PC-3 (cell line): ENCODE measurements at regions not wholly inside any gene's neighbourhood (a gene's known extent, or its start where the extent isn't known, plus 50 kb on each side); places are given as distances from the start of the nearest gene placed in this dataset.

Experiments
- ATAC-seq: fragments of 200-7000 bp; cut with Tn5 transposase; 2 replicates; pipeline ENCODE4 v1.9.1; 2020; ENCODE audit warnings: mild to moderate bottlenecking, moderate library complexity
- BruUV-seq: library from RNA; stranded (reverse); fragments of 400-500 nt; replicated peaks from 2 replicates; lab custom pipeline; 2021; lab: Mats Ljungman, UMichigan
- CTCF ChIA-PET: fragments of 300-600 bp; sonication (Branson Sonifier 250); formaldehyde crosslinking; loops from one replicate; lab custom pipeline; 2022; ENCODE audit warnings: antibody characterized with exemption; lab: Charles Lee
- POLR2A ChIA-PET: fragments of 300-600 bp; sonication (Branson Sonifier 250); formaldehyde crosslinking; loops from one replicate; lab custom pipeline; 2022; ENCODE audit warnings: antibody characterized with exemption; ENCODE audit not compliant: unreplicated experiment; lab: Charles Lee
- DNase-seq: peaks from one replicate; pipeline ENCODE4 v3.0.0-alpha.2; 2015
- H2AFZ ChIP-seq: fragments of 300-600 bp; sonication (generic); 2 replicates; pipeline ENCODE4 v1.6.0; 2016; ENCODE audit warnings: antibody characterized with exemption, low read length
- H3F3A ChIP-seq: fragments of 300-600 bp; sonication (generic); one replicate; pipeline ENCODE4 v1.6.0; 2017; ENCODE audit warnings: antibody characterized with exemption, low read length, control low read depth, mild to moderate bottlenecking; ENCODE audit not compliant: unreplicated experiment
- H3K27ac ChIP-seq: fragments of 300-600 bp; sonication (generic); 2 replicates; pipeline ENCODE4 v1.5.1; 2016; ENCODE audit warnings: mild to moderate bottlenecking, low read length
- H3K27me3 ChIP-seq: fragments of 300-600 bp; sonication (generic); 2 replicates; pipeline ENCODE4 v1.6.1; 2016; ENCODE audit warnings: low read length, mixed read lengths
- H3K36me3 ChIP-seq: fragments of 300-600 bp; sonication (generic); 2 replicates; pipeline ENCODE4 v1.6.1; 2016; ENCODE audit warnings: low read depth, mixed run types, low read length, mixed read lengths
- H3K4me1 ChIP-seq: fragments of 300-600 bp; sonication (generic); 2 replicates; pipeline ENCODE4 v1.5.1; 2016; ENCODE audit warnings: low read length; ENCODE audit not compliant: insufficient read depth
- H3K4me2 ChIP-seq: fragments of 300-600 bp; sonication (generic); 2 replicates; pipeline ENCODE4 v1.6.0; 2016; ENCODE audit warnings: low read length
- H3K4me3 ChIP-seq: fragments of 300-600 bp; sonication (generic); 2 replicates; pipeline ENCODE4 v1.5.1; 2016; ENCODE audit warnings: mild to moderate bottlenecking, low read length, mixed read lengths
- H3K79me2 ChIP-seq: fragments of 300-600 bp; sonication (generic); 2 replicates; pipeline ENCODE4 v1.6.1; 2017; ENCODE audit warnings: low read length, mixed read lengths
- H3K9ac ChIP-seq: fragments of 300-600 bp; sonication (generic); 2 replicates; pipeline ENCODE4 v1.6.0; 2016; ENCODE audit warnings: mild to moderate bottlenecking, low read length
- H3K9me2 ChIP-seq: fragments of 300-600 bp; sonication (generic); replicated peaks from 2 replicates; pipeline ENCODE4 v1.6.1; 2016; ENCODE audit warnings: mixed run types, low read length, mixed read lengths
- H3K9me3 ChIP-seq: fragments of 300-600 bp; sonication (generic); 2 replicates; pipeline ENCODE4 v1.6.1; 2016; ENCODE audit warnings: low read length, mixed read lengths
- H4K20me1 ChIP-seq: fragments of 300-600 bp; sonication (generic); 2 replicates; pipeline ENCODE4 v1.6.1; 2016; ENCODE audit warnings: low read length, mixed read lengths
- EZH2 ChIP-seq: fragments of 300-600 bp; sonication (generic); IDR thresholded peaks from one replicate; pipeline ENCODE4 v1.6.1; 2017; ENCODE audit warnings: antibody characterized with exemption, mild to moderate bottlenecking, low read length; ENCODE audit not compliant: unreplicated experiment
- EZH2phosphoT487 ChIP-seq: fragments of 300-600 bp; sonication (generic); IDR thresholded peaks from 2 replicates; pipeline ENCODE4 v1.6.1; 2018; ENCODE audit warnings: mild to moderate bottlenecking, antibody characterized with exemption, low read length, borderline replicate concordance
- intact Hi-C: fragments of 100-400 bp; cut with micrococcal nuclease; formaldehyde crosslinking; loops from 2 replicates; pipeline ENCODE4 v1.9.0; 2023
- TF ChIP-seq, protein P1 (sequence below): fragments of 300-600 bp; sonication (generic); conservative IDR thresholded peaks from 2 replicates; pipeline ENCODE4 v1.5.1; 2017; ENCODE audit warnings: antibody characterized with exemption, low read depth, mild to moderate bottlenecking, low read length

GRCh38 chr18:24735624-24736231 is 275.3 kb downstream of the HRH4 start:
- no peaks in the 10 kb centered on the region for H3K79me2 ChIP-seq
- no peak overlapping the region for H2AFZ ChIP-seq
- ATAC-seq (no peak), DNase-seq (no peak)
- peaks cover 65% of the 10 kb centered on the region for H3K27me3 ChIP-seq
- TF ChIP-seq EZH2phosphoT487 (no peak), EZH2 (no peak)
- TF ChIP-seq, protein P1, sequence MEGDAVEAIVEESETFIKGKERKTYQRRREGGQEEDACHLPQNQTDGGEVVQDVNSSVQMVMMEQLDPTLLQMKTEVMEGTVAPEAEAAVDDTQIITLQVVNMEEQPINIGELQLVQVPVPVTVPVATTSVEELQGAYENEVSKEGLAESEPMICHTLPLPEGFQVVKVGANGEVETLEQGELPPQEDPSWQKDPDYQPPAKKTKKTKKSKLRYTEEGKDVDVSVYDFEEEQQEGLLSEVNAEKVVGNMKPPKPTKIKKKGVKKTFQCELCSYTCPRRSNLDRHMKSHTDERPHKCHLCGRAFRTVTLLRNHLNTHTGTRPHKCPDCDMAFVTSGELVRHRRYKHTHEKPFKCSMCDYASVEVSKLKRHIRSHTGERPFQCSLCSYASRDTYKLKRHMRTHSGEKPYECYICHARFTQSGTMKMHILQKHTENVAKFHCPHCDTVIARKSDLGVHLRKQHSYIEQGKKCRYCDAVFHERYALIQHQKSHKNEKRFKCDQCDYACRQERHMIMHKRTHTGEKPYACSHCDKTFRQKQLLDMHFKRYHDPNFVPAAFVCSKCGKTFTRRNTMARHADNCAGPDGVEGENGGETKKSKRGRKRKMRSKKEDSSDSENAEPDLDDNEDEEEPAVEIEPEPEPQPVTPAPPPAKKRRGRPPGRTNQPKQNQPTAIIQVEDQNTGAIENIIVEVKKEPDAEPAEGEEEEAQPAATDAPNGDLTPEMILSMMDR: no peak
- H3K4me1 ChIP-seq: peaks cover 7% of the 10 kb centered on the region; the same call in 1 of the 2 replicates
- H3K9ac ChIP-seq: no peak overlapping the region
- H3K27ac ChIP-seq: no peak overlapping the region
- no TSS peak for BruUV-seq
- ChIA-PET POLR2A (no interaction called here), CTCF (no interaction called here)
- H3F3A ChIP-seq: no peaks in the 10 kb centered on the region
- no peak overlapping the region for H3K4me2 ChIP-seq
- H3K9me2 ChIP-seq: no peaks in the 10 kb centered on the region
- no peaks in the 10 kb centered on the region for H3K9me3 ChIP-seq
- H3K36me3 ChIP-seq: no peaks in the 10 kb centered on the region
- intact Hi-C loops: loop anchor here (2.0 kb wide), 2 partner anchors 135 to 193 kb away; no protein-coding TSS in a partner anchor
- H3K4me3 ChIP-seq: no peak overlapping the region
- no peaks in the 10 kb centered on the region for H4K20me1 ChIP-seq

- Histone ChIP-seq H4K20me1 (no peaks in the 10 kb centered on the region), H3F3A (no peaks in the 10 kb centered on the region), H3K4me1 (peaks cover 4% of the 10 kb centered on the region; the same call in 1 of the 2 replicates), H3K9me2 (no peaks in the 10 kb centered on the region), H3K9ac (no peak overlapping the region), H2AFZ (no peak overlapping the region), H3K36me3 (no peaks in the 10 kb centered on the region), H3K4me3 (no peak overlapping the region), H3K79me2 (no peaks in the 10 kb centered on the region), H3K27me3 (peaks cover 73% of the 10 kb centered on the region), H3K9me3 (no peaks in the 10 kb centered on the region), H3K27ac (no peak overlapping the region), H3K4me2 (no peak overlapping the region)
- no TSS peak for BruUV-seq
- POLR2A ChIA-PET: no interaction called here
- DNase-seq (no peak), ATAC-seq (no peak)
- CTCF ChIA-PET: no interaction called here
- TF ChIP-seq EZH2 (no peak), EZH2phosphoT487 (no peak)
- TF ChIP-seq, protein P1: no peak
- intact Hi-C loops: no loop called here
Observed at GRCh38 chr18:24736662-24737330, 276.4 kb downstream of the HRH4 start.

DNA sequence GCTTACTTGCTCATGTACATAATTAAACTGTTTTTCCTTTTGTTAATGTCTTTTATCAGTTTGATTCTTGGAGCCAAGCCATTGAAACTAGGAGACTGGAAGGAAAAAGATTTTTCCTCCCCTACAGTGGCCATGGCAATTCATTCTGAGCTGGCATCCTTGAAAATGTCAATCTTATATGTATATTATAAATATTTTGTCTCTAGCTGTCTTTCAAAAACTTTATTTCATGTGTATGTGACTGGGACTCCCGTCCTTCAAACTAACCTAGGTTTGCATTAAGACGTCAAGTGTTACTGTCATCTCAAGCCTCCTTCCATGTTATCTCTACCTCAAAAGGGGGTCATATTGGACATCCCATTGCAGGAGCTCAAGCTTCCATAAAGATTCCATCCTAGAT is 280.4 kb downstream of the HRH4 start:
- Histone ChIP-seq H3K4me1 (no peaks in the 10 kb centered on the region), H3K27ac (no peak overlapping the region), H3K9ac (no peak overlapping the region), H3K4me3 (no peak overlapping the region), H3K9me2 (no peaks in the 10 kb centered on the region), H4K20me1 (no peaks in the 10 kb centered on the region), H2AFZ (no peak overlapping the region), H3K36me3 (no peaks in the 10 kb centered on the region), H3K27me3 (peaks cover 49% of the 10 kb centered on the region), H3K9me3 (no peaks in the 10 kb centered on the region), H3K79me2 (no peaks in the 10 kb centered on the region), H3F3A (no peaks in the 10 kb centered on the region), H3K4me2 (no peak overlapping the region)
- no peak for DNase-seq
- ATAC-seq: no peak
- ChIA-PET POLR2A (no interaction called here), CTCF (no interaction called here)
- TF ChIP-seq EZH2phosphoT487 (no peak), EZH2 (no peak)
- BruUV-seq: no TSS peak
- intact Hi-C loops: no loop called here
